OCI-LY3 (cell line): ENCODE measurements at regions not wholly inside any gene's neighbourhood (a gene's known extent, or its start where the extent isn't known, plus 50 kb on each side); places are given as distances from the start of the nearest gene placed in this dataset.

Source experiments
- EZH2phosphoT487 ChIP-seq: fragments of 200-600 bp; shearing (Covaris generic); IDR thresholded peaks from 2 replicates; pipeline ENCODE4 v1.6.1; 2018; ENCODE audit warnings: antibody characterized with exemption, mixed run types, low read depth
- TF ChIP-seq, protein P1 (sequence below): fragments of 200-600, 300-600 bp; sonication (generic); IDR thresholded peaks from 2 replicates; pipeline ENCODE4 v1.5.1; 2014; ENCODE audit warnings: antibody characterized with exemption, low read length, low read depth

DNA sequence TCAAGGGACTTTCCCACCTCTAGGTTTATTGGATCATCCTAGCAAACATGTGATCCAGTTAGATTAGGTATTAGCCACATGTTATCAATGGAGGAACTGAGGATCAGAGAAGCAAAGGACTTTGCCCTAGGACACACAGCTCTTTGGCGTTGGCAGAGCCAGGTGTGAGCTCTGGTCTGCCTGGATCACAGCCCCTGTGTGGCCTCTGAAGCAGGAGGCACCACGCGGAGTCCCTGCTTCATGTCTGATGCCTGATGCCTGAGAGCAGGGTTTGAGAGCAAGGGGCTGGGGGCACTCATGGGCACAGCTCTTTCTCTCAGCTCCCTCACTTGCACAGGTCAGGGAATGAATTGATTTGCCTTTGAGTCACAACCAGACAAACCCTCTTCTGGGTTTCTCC is 64.7 kb upstream of the CTBP2 start:
- TF ChIP-seq, protein P1, sequence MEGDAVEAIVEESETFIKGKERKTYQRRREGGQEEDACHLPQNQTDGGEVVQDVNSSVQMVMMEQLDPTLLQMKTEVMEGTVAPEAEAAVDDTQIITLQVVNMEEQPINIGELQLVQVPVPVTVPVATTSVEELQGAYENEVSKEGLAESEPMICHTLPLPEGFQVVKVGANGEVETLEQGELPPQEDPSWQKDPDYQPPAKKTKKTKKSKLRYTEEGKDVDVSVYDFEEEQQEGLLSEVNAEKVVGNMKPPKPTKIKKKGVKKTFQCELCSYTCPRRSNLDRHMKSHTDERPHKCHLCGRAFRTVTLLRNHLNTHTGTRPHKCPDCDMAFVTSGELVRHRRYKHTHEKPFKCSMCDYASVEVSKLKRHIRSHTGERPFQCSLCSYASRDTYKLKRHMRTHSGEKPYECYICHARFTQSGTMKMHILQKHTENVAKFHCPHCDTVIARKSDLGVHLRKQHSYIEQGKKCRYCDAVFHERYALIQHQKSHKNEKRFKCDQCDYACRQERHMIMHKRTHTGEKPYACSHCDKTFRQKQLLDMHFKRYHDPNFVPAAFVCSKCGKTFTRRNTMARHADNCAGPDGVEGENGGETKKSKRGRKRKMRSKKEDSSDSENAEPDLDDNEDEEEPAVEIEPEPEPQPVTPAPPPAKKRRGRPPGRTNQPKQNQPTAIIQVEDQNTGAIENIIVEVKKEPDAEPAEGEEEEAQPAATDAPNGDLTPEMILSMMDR = no peak
- TF ChIP-seq EZH2phosphoT487 = no peak
